ENCODE measurements at regions not wholly inside any gene's neighbourhood (a gene's known extent, or its start where the extent isn't known, plus 50 kb on each side); places are given as distances from the start of the nearest gene placed in this dataset.
A peak's percentile ranks its signal among the peaks of the same experiment; 100 is the strongest.

DNA sequence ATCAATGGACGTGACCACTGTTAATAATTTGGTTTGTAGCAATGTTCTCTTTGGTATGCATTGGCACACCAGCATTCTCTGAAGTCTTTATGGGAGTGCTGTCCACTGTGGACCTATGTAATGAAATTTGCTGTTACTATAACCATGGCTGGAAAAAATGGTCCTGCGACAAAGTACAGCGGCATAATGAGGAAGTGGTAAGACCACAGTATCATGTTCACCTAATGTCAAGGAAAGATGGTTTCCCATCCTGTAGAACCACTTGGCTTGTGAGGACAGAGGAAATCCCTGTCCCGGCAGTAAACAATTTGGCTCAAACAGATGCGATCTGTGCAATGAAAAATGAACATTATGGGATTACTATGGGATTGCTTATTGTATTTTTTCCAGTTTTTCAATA is 173.9 kb upstream of the IVNS1ABP start:
- DNase-seq (ENCODE audit: extremely low spot score, unreplicated experiment) = no peak

DNA sequence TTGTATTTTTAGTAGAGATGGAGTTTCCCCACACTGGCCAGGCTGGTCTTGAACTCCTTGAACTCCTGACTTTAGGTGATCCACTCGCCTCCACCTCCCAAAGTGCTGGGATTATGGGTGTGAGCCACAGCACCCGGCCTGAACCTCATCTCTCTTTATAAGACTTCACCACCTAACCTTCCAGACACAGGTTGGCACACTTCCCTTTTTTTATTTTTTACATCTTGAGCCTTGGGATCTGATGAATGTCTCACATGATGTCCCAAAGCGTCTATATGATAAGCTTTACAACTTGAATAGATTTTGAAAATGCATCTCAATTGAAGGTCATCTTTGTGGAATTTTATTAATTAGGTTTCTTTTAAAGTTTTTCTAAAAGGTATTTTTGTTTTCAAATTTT is 172.4 kb upstream of the IVNS1ABP start:
- Mint-ChIP-seq H3K9me3 (no peaks in the 10 kb centered on the region), H3K36me3 (no peaks in the 10 kb centered on the region), H3K4me1 (ENCODE audit: unreplicated experiment) (peaks cover 20% of the 10 kb centered on the region), H3K4me3 (no peak overlapping the region), H3K27ac (no peak overlapping the region), H3K27me3 (no peaks in the 10 kb centered on the region)
- TF ChIP-seq, protein P1, sequence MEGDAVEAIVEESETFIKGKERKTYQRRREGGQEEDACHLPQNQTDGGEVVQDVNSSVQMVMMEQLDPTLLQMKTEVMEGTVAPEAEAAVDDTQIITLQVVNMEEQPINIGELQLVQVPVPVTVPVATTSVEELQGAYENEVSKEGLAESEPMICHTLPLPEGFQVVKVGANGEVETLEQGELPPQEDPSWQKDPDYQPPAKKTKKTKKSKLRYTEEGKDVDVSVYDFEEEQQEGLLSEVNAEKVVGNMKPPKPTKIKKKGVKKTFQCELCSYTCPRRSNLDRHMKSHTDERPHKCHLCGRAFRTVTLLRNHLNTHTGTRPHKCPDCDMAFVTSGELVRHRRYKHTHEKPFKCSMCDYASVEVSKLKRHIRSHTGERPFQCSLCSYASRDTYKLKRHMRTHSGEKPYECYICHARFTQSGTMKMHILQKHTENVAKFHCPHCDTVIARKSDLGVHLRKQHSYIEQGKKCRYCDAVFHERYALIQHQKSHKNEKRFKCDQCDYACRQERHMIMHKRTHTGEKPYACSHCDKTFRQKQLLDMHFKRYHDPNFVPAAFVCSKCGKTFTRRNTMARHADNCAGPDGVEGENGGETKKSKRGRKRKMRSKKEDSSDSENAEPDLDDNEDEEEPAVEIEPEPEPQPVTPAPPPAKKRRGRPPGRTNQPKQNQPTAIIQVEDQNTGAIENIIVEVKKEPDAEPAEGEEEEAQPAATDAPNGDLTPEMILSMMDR (conservative IDR thresholded peaks at IDR 0.05) = no peak
- no peak for DNase-seq (ENCODE audit: extremely low spot score, unreplicated experiment)

More for the DNA sequence above, 173.9 kb upstream of the IVNS1ABP start:
- TF ChIP-seq, protein P1 (conservative IDR thresholded peaks at IDR 0.05) = no peak
- H3K36me3 Mint-ChIP-seq = no peaks in the 10 kb centered on the region
- H3K4me1 Mint-ChIP-seq (ENCODE audit: unreplicated experiment) = peaks cover 17% of the 10 kb centered on the region
- H3K27ac Mint-ChIP-seq = no peak overlapping the region
- H3K9me3 Mint-ChIP-seq = no peaks in the 10 kb centered on the region
- H3K27me3 Mint-ChIP-seq = no peaks in the 10 kb centered on the region
- no peak overlapping the region for H3K4me3 Mint-ChIP-seq

DNA sequence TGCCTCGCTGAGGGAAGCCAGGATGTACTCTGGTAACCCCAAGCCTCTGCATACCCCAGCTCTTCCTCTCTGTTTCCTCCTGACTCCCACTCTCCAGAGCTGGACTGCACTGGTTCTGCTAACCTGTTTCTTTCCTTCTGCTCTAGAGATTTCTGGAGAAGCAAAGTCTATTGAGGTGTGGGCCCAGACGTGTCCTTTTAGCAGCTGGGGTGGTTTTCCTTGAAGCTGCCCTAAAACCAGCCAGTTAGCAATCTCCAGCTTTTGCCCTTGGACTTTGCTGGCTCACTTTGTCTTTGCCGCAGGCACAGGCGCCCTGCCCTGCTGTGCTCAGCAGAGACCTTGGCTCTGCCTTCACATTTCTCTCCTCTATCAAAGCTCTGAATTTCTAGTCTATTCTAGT is 171.8 kb upstream of the IVNS1ABP start:
- Mint-ChIP-seq H3K4me3 (no peak overlapping the region), H3K27ac (peak overlapping the region; percentile 35), H3K4me1 (ENCODE audit: unreplicated experiment) (peaks cover 26% of the 10 kb centered on the region), H3K27me3 (no peaks in the 10 kb centered on the region), H3K9me3 (no peaks in the 10 kb centered on the region), H3K36me3 (no peaks in the 10 kb centered on the region)
- no peak for DNase-seq (ENCODE audit: extremely low spot score, unreplicated experiment)
- TF ChIP-seq, protein P1 (conservative IDR thresholded peaks at IDR 0.05) = no peak

- peaks cover 30% of the 10 kb centered on the region for H3K4me1 Mint-ChIP-seq (ENCODE audit: unreplicated experiment)
- TF ChIP-seq, protein P1 (conservative IDR thresholded peaks at IDR 0.05) = no peak
- H3K9me3 Mint-ChIP-seq = no peaks in the 10 kb centered on the region
- H3K4me3 Mint-ChIP-seq = no peak overlapping the region
- no peaks in the 10 kb centered on the region for H3K36me3 Mint-ChIP-seq
- no peak for DNase-seq (ENCODE audit: extremely low spot score, unreplicated experiment)
- no peaks in the 10 kb centered on the region for H3K27me3 Mint-ChIP-seq
- H3K27ac Mint-ChIP-seq = no peak overlapping the region
Observed at GRCh38 chr1:185487936-185488335, 170.9 kb upstream of the IVNS1ABP start.

DNA sequence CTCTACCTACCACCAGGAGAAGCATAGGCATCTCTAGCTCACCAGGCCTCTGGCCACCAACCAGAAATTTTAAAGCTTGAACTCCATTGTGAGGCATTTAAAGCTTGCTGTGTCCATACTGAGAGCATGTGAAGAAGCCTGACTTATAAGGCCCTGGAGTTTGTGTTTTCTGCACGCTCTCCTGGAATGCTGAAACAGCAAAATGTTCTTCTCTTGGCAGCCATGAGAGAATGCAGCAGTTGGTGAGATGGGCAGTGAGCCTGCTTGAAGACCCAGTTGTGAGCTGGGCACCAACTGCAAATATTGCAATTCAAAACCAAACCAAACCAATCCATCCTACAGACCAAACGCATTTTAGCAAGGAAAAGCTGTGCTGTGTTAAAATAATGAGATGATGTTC is 170.0 kb upstream of the IVNS1ABP start:
- TF ChIP-seq, protein P1 (conservative IDR thresholded peaks at IDR 0.05) = no peak
- Mint-ChIP-seq H3K4me3 (no peak overlapping the region), H3K27ac (no peak overlapping the region), H3K27me3 (no peaks in the 10 kb centered on the region), H3K9me3 (no peaks in the 10 kb centered on the region), H3K36me3 (no peaks in the 10 kb centered on the region), H3K4me1 (ENCODE audit: unreplicated experiment) (peaks cover 30% of the 10 kb centered on the region)
- no peak for DNase-seq (ENCODE audit: extremely low spot score, unreplicated experiment)

GRCh38 chr1:185486346-185486745 is 169.3 kb upstream of the IVNS1ABP start:
- DNase-seq (ENCODE audit: extremely low spot score, unreplicated experiment) = no peak
- TF ChIP-seq, protein P1 (conservative IDR thresholded peaks at IDR 0.05) = no peak
- no peaks in the 10 kb centered on the region for H3K36me3 Mint-ChIP-seq
- H3K27ac Mint-ChIP-seq = no peak overlapping the region
- H3K27me3 Mint-ChIP-seq = no peaks in the 10 kb centered on the region
- H3K9me3 Mint-ChIP-seq = no peaks in the 10 kb centered on the region
- peaks cover 30% of the 10 kb centered on the region for H3K4me1 Mint-ChIP-seq (ENCODE audit: unreplicated experiment)
- no peak overlapping the region for H3K4me3 Mint-ChIP-seq

Measured in type B pancreatic cell (in vitro differentiated cells).